LNCAP (cell line): ENCODE measurements at regions not wholly inside any gene's neighbourhood (a gene's known extent, or its start where the extent isn't known, plus 50 kb on each side); places are given as distances from the start of the nearest gene placed in this dataset.

Experiments
- TF ChIP-seq, protein P1 (sequence below): fragments of 450-650 bp; IDR thresholded peaks from 2 replicates; pipeline ENCODE4 v1.5.1; 2017; ENCODE audit warnings: mild to moderate bottlenecking

DNA sequence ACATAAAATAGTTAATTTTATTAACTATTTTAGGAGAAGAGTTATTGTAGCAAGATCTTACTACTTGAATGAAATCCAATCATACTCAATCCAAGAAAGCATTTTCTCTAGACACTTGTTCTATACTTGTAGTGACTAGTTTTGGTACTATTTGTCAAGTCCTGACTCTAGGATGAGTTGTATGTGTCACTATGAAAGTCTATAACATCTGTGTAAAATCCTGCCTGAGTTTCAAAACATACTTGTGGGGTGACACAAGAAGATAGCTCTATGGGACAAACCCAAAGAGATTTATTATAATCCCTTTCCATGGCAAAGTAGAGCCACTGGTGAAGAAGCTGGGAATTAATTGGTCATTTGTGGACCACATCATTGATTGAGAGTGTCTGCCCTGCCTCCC, 1042.2 kb upstream of the ADGRL4 start:
- TF ChIP-seq, protein P1, sequence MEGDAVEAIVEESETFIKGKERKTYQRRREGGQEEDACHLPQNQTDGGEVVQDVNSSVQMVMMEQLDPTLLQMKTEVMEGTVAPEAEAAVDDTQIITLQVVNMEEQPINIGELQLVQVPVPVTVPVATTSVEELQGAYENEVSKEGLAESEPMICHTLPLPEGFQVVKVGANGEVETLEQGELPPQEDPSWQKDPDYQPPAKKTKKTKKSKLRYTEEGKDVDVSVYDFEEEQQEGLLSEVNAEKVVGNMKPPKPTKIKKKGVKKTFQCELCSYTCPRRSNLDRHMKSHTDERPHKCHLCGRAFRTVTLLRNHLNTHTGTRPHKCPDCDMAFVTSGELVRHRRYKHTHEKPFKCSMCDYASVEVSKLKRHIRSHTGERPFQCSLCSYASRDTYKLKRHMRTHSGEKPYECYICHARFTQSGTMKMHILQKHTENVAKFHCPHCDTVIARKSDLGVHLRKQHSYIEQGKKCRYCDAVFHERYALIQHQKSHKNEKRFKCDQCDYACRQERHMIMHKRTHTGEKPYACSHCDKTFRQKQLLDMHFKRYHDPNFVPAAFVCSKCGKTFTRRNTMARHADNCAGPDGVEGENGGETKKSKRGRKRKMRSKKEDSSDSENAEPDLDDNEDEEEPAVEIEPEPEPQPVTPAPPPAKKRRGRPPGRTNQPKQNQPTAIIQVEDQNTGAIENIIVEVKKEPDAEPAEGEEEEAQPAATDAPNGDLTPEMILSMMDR = no peak

DNA sequence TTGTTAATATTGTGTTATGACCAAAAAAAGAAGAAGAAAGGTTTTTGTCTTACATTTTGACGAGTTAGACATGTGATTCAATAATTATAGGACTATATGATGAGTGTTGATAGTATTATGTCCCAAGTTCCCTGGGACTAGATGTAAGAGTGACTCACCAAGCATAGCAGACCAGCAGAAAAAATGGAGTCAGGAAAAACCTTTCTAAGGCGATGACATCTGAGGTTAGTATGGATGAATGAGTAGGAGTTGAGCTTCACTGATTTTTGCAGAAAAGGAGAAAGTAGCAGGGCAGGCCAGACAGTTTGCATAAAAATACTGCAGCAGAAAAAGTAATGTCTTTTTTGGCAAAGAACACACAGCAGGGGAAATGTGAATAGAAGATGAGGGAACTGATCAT, 1041.3 kb upstream of the ADGRL4 start:
- TF ChIP-seq, protein P1 = no peak

DNA sequence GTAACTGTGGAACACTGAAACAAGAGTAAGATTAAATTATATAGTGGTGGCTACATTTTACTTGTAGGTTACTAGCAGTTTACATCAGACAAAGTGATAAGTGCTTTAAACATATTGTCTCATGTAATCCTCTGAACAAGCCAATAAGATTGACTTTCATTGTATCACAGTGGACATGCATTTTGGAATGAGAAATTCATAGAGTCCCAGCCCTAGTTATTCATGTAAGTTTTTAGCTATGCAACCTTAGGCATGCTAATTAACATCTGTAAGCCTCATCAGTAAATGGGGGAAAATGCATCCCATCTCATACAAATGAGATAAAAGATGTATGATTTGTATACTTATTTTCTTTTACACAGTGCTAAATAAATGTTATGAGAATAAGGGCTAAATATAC, 1038.1 kb upstream of the ADGRL4 start:
- TF ChIP-seq, protein P1 = no peak

DNA sequence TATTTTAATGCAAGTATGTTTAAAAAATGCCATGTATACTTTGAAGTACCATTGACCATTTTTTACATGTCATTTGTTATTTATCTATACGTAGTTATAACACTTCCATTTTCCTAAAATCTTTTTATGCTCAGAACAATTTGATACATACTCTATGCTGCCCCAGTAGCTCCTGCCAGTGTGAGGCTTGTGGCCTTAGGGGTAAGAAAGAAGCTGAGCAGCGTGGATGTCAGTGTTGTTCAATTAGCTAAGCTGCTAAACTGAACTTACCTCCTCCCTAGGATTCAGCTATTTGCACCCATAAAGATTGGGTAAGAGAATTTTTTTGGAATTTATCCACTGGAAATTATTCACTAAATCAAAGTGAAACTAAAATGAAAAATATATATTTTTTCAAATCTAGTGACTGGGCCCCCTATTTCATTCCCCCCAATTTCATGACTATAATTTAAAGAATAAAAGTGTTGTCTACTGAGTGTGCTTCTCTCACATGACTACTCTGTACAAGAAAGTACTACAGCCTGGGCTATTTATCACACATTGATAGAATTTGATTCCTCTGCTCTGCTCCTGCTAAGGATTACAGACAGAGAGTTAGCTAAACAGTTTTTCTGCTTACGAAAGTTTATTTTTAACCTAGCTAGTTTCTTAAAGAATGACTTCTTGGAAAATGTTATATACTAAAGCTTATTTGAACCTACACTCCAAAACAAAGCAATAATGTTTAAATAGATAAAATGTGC, 1030.3 kb upstream of the ADGRL4 start:
- TF ChIP-seq, protein P1 = no peak

DNA sequence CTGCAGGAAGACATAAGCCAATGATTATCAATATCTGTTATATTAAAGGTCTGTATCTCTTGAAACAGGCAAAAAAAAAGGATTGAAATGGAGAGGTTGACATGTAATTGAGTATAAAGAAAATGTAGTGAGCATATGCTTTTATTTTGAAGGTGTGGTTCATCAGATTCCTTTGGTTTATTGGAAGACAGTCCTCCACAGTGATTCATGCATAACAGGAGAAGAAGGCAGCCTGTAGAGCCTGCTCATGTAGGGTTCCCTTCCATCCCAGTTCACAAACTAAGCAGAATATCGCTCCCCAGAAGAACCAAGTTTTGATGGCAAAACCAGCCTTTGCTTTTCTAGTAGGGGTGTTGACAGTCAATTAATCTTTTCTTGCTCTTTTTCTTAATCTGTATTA, 1016.8 kb upstream of the ADGRL4 start:
- TF ChIP-seq, protein P1 = no peak

DNA sequence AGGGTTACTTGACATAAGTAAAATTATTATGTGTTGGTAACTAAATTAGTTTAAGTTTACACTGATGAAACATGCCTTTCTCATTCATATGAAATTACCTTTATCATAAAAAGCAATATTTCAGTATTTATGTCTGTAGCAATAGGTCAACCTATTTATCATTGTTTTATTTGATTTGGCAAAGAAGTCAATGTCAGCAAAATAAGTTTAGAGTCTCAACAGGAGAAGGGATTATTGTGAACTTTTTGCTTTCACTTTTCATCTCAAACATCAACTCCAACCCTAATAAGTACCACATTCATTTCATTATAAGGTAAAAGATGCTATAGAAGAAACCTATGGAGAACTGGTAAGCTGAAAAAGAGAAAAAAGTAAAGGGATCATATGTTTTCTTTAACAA, 1015.4 kb upstream of the ADGRL4 start:
- TF ChIP-seq, protein P1 = no peak

DNA sequence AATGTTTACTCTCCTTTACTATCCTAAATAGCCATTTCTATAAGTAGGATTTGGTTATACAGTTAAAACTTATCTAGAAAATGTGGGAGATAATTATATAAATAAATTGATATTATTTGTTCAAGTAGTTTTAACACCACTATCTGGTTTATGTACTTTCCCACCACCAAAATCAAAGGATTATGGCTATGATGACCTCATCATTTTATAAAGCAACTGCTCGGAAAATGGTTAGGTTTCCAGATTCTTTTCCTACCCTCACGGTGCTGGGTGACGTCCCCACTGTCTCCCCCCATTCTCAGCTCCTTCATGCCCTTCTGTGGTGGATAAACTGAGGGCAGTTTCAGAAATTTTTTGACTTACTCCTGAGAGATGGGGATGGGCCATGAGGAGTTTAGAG, 1011.8 kb upstream of the ADGRL4 start:
- TF ChIP-seq, protein P1 = no peak

DNA sequence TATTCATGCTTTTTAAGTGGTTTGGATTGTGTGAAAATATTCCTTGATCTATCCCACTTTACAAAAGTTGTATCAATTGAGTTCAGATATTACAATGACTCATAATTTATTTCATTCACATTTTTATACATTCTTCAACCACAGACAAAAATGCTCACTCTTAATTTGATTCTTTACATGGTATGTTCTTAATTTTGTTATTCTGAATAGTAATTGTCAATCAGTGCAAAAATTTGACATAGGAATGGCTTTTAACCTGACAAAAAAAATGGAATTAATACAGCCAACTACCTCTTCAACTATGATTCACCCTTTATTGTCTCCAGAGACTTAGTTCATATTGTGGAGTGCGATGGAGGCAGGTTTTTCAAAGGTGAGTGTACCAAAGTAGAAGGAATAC, 1002.4 kb upstream of the ADGRL4 start:
- TF ChIP-seq, protein P1 = no peak
